ENCODE measurements at regions not wholly inside any gene's neighbourhood (a gene's known extent, or its start where the extent isn't known, plus 50 kb on each side); places are given as distances from the start of the nearest gene placed in this dataset.

DNA sequence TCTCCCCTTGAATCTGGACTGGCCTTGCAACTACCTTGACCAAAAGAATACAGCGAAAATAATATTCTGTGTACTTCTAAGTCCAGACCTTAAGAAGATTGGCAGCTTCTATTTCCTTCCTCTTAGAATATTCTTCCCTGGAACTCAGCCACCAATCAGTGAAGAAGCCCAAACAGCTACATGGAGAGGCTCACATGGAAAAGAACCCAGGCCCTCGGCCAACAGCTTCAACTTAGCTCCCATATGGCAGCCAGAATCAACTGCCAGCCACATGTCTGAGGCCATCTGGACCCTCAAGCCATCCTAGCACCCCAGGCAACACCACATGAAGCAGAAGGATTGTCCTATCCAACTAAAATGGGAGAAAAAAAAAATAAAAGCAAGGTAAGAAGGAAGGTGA is 178.8 kb downstream of the IBTK start:
- no peaks in the 10 kb centered on the region for H3K27me3 ChIP-seq (ENCODE audit: insufficient read depth, low read length)
- H3K27ac ChIP-seq (ENCODE audit: low read length): no peak overlapping the region
- H3K9ac ChIP-seq (ENCODE audit: low read depth, low read length): no peak overlapping the region
- no peaks in the 10 kb centered on the region for H3K4me1 ChIP-seq (ENCODE audit: insufficient read depth, low read length)
- H3K36me3 ChIP-seq (ENCODE audit: insufficient read depth, low read depth, low read length): no peaks in the 10 kb centered on the region
- H3K9me3 ChIP-seq (ENCODE audit: insufficient read depth, low read depth, low read length): no peaks in the 10 kb centered on the region
- H3K4me3 ChIP-seq (ENCODE audit: low read length): no peak overlapping the region

DNA sequence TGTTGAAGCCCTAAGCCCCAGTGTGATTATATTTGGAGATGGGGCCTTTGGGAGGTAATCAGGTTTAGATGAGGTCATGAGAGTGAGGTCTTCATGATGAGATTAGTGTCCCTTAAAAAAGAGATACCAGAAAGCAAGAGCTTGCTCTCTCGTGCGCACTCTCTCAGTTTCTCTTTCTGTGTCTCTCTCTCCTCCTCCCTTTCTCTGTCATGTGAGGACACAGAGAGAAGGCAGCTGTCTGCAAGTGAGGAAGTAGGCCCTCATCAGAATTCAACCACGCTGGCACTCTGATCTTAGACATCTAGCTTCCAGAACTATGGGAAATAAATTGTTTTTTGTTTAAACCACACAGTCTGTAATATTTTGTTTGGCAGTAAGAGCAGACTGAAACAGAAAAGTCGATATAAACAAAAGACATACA is 180.5 kb downstream of the IBTK start:
- Histone ChIP-seq H3K4me1 (ENCODE audit: insufficient read depth, low read length) (no peaks in the 10 kb centered on the region), H3K9me3 (ENCODE audit: insufficient read depth, low read depth, low read length) (no peaks in the 10 kb centered on the region), H3K27ac (ENCODE audit: low read length) (no peak overlapping the region), H3K4me3 (ENCODE audit: low read length) (no peak overlapping the region), H3K36me3 (ENCODE audit: insufficient read depth, low read depth, low read length) (no peaks in the 10 kb centered on the region), H3K27me3 (ENCODE audit: insufficient read depth, low read length) (no peaks in the 10 kb centered on the region), H3K9ac (ENCODE audit: low read depth, low read length) (no peak overlapping the region)

DNA sequence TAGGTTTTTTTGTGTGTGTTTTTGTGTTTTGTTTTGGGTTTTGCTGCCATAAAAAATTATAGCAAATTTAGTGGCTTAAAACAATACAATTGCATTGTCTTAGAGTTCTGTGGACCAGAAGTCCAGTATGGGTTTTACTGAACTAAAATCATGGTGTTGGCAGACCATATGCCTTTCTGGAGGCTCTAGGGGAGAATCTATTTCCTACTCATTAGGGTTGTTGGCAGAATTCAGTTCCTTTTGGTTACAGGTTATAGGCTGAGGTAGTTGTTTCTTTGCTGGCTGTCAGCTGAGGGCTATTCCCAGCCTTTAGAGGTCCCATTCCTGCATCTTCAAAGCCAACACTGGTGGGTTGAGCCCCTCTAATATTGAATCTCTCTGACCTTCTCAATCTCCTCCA is 181.3 kb downstream of the IBTK start:
- Histone ChIP-seq H3K9me3 (ENCODE audit: insufficient read depth, low read depth, low read length) (no peaks in the 10 kb centered on the region), H3K27ac (ENCODE audit: low read length) (no peak overlapping the region), H3K4me1 (ENCODE audit: insufficient read depth, low read length) (no peaks in the 10 kb centered on the region), H3K36me3 (ENCODE audit: insufficient read depth, low read depth, low read length) (no peaks in the 10 kb centered on the region), H3K9ac (ENCODE audit: low read depth, low read length) (no peak overlapping the region), H3K27me3 (ENCODE audit: insufficient read depth, low read length) (no peaks in the 10 kb centered on the region), H3K4me3 (ENCODE audit: low read length) (no peak overlapping the region)

DNA sequence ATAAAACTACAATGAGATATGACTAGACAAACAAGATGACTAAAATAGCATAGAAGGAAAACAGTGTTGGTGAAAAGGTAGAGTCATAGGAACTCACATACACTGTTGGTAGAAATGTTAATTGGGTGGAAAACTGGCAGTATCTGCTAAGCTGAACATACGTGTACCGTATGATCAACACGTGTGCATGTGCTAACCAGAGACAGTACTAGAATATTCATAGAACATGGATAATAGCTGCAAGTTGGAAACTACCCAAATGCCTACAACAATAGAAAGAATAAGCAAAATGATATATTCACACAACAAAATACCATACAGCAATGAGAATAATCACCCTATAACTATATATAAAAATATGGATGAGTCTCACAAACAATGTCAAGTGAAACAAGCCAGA is 184.0 kb downstream of the IBTK start:
- no peak overlapping the region for H3K9ac ChIP-seq (ENCODE audit: low read depth, low read length)

DNA sequence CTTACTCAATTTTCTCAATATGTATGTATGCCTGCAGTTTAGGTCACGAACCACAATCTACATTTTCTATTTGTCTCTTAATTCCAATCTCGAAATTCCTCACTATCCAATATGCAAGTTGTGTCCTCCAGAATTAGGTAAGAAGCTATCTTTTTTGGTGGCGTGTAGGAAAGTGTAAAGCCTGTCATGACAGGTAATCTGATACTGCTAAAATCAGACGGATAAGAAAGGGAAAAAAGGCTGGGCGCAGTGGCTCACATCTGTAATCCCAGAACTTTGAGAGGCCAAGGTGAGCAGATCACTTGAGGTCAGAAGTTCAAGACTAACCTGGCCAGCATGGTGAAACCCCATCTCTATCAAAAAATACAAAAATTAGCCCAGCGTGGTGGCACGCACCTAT is 185.3 kb downstream of the IBTK start:
- Histone ChIP-seq H3K27ac (ENCODE audit: low read length) (no peak overlapping the region), H3K4me3 (ENCODE audit: low read length) (no peak overlapping the region), H3K4me1 (ENCODE audit: insufficient read depth, low read length) (no peaks in the 10 kb centered on the region), H3K36me3 (ENCODE audit: insufficient read depth, low read depth, low read length) (no peaks in the 10 kb centered on the region), H3K9ac (ENCODE audit: low read depth, low read length) (no peak overlapping the region), H3K9me3 (ENCODE audit: insufficient read depth, low read depth, low read length) (no peaks in the 10 kb centered on the region), H3K27me3 (ENCODE audit: insufficient read depth, low read length) (no peaks in the 10 kb centered on the region)

More for the DNA sequence above, 184.0 kb downstream of the IBTK start:
- H3K27me3 ChIP-seq (ENCODE audit: insufficient read depth, low read length): no peaks in the 10 kb centered on the region
- H3K4me1 ChIP-seq (ENCODE audit: insufficient read depth, low read length): no peaks in the 10 kb centered on the region
- no peak overlapping the region for H3K27ac ChIP-seq (ENCODE audit: low read length)
- H3K9me3 ChIP-seq (ENCODE audit: insufficient read depth, low read depth, low read length): no peaks in the 10 kb centered on the region
- H3K36me3 ChIP-seq (ENCODE audit: insufficient read depth, low read depth, low read length): no peaks in the 10 kb centered on the region
- no peak overlapping the region for H3K4me3 ChIP-seq (ENCODE audit: low read length)

DNA sequence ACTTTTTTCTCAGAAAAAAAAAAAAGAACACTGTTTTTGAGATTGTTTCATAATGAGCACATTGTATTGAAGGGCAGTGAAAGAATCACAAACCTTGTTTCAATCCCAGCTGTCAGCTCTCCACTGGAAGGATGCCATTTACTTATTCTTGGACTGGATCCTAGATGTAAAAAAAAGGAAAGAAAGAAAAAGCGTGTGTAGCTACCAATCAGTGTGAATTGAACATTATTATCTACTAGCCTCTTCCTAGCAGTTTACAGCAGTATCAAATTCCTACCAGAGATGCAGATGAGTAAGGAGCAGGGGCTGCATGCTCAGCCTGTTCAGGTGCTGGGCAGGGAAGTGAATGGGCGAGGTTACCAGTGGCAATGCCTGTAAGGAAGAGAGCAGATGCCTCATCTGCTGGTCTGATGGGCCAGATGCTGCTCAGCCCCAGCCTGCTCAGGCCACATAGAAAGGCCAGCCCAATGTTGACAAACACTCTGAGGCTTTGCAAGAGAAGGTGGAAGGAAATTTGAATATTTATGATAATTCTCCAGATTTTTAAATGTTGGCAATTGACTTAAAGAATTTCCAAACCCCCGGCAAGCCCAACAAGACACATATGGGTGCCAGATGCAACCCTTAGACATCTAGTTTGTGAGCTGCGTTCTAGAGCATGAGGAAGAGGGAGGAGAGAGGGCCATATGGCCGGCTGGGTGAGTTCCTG is 189.5 kb downstream of the IBTK start:
- Histone ChIP-seq H3K36me3 (ENCODE audit: insufficient read depth, low read depth, low read length) (no peaks in the 10 kb centered on the region), H3K9me3 (ENCODE audit: insufficient read depth, low read depth, low read length) (no peaks in the 10 kb centered on the region), H3K9ac (ENCODE audit: low read depth, low read length) (no peak overlapping the region), H3K4me3 (ENCODE audit: low read length) (no peak overlapping the region), H3K27me3 (ENCODE audit: insufficient read depth, low read length) (no peaks in the 10 kb centered on the region), H3K27ac (ENCODE audit: low read length) (no peak overlapping the region), H3K4me1 (ENCODE audit: insufficient read depth, low read length) (no peaks in the 10 kb centered on the region)

DNA sequence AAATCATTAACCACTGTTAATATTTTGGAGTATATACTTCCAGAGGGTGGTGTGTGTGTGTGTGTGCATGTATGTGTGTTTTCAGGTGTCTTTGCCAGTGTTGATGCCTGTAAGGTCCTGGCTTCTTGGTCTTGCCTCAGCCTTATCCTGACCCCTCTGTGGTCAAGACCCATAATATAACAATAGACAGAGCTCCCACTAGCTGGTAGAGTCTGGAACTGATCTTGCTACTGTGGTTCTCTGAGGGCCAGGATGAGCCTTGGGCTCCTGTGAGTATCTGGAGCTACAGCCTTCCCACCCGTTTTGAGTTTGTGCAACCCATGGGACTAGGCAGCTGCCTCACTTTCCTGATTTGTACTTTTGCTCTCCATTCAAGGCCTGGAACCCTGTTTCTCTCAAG is 191.0 kb downstream of the IBTK start:
- H3K4me3 ChIP-seq (ENCODE audit: low read length): no peak overlapping the region
- no peaks in the 10 kb centered on the region for H3K27me3 ChIP-seq (ENCODE audit: insufficient read depth, low read length)
- no peaks in the 10 kb centered on the region for H3K4me1 ChIP-seq (ENCODE audit: insufficient read depth, low read length)
- H3K36me3 ChIP-seq (ENCODE audit: insufficient read depth, low read depth, low read length): no peaks in the 10 kb centered on the region
- no peaks in the 10 kb centered on the region for H3K9me3 ChIP-seq (ENCODE audit: insufficient read depth, low read depth, low read length)
- no peak overlapping the region for H3K9ac ChIP-seq (ENCODE audit: low read depth, low read length)
- no peak overlapping the region for H3K27ac ChIP-seq (ENCODE audit: low read length)

DNA sequence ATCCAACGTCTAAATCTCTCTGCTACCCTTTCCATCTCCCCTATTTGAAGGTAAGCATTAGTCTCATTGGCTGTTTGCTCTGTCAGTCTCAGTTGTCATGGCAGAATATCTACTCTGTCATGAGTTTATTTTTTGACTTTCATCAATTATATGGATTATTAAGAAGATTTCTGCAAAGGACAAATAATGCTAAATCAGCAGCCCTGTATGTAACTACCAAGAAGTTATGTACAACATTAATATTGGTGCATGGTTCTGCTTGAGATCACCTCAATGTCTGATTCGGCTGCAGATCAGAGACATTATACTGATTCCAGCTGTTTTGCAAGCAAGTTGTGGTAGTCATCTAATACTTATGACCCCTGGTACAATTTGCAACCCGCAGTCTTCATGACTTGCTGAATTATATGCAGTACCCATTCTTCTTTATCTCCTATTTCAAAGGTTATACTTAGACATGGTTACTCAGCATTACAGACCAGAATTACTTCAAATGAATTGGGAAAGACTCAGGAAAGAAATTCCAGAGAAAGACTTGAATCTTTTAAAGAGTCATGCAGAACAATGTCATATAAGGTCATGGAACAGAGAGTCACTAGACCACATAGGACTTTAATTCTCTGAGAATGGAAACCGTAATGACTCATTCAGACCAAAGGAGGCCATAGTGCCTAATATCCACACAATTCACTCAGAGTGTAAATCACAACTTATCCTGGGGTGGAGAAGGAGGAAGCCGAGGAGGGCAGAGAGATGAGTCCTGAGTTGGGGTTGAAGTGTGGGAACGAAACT is 201.4 kb downstream of the IBTK start:
- Histone ChIP-seq H3K27me3 (ENCODE audit: insufficient read depth, low read length) (no peaks in the 10 kb centered on the region), H3K9ac (ENCODE audit: low read depth, low read length) (no peak overlapping the region), H3K27ac (ENCODE audit: low read length) (no peak overlapping the region), H3K9me3 (ENCODE audit: insufficient read depth, low read depth, low read length) (no peaks in the 10 kb centered on the region), H3K36me3 (ENCODE audit: insufficient read depth, low read depth, low read length) (no peaks in the 10 kb centered on the region), H3K4me1 (ENCODE audit: insufficient read depth, low read length) (no peaks in the 10 kb centered on the region), H3K4me3 (ENCODE audit: low read length) (no peak overlapping the region)

DNA sequence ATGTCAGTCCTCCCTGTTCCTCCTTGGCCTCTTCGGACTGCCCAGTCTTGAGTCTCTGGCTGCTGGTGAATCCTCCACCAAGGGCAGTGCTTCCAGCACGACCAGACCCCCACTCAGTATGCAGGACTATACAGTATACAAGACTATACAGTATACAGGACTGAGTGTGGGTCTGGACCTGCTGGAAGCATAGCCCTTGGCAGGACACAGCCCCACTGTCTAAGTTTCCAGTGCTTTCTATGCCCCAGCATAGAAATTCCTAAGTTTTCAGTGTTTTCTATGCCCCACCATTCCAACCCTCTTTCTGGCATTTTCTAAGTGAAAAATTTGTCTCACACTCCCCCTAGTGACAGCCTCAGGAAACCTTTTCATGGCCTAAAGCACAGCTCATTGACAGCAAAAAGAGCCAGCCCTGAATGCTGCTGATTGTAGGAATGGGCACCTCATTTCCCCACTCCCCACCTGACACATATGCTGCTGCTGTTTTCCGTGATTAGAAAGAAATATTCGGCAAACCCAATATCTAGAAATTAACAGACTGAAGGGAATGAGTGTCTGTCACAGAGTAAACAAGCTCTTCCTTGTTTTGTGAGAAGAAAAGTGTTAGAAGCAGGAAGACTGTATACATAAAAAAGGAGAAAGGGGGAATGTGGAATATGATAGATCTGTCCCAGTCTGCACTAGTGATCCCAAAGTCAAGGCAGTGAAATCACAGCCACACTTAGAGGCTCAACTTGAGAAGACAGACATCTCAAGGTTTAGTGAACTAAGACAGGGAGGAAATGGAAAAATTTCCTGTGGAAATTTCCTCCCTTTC is 206.9 kb downstream of the IBTK start:
- no peaks in the 10 kb centered on the region for H3K9me3 ChIP-seq (ENCODE audit: insufficient read depth, low read depth, low read length)
- no peak overlapping the region for H3K4me3 ChIP-seq (ENCODE audit: low read length)
- no peak overlapping the region for H3K9ac ChIP-seq (ENCODE audit: low read depth, low read length)
- no peaks in the 10 kb centered on the region for H3K27me3 ChIP-seq (ENCODE audit: insufficient read depth, low read length)
- no peaks in the 10 kb centered on the region for H3K36me3 ChIP-seq (ENCODE audit: insufficient read depth, low read depth, low read length)
- no peak overlapping the region for H3K27ac ChIP-seq (ENCODE audit: low read length)
- H3K4me1 ChIP-seq (ENCODE audit: insufficient read depth, low read length): no peaks in the 10 kb centered on the region

DNA sequence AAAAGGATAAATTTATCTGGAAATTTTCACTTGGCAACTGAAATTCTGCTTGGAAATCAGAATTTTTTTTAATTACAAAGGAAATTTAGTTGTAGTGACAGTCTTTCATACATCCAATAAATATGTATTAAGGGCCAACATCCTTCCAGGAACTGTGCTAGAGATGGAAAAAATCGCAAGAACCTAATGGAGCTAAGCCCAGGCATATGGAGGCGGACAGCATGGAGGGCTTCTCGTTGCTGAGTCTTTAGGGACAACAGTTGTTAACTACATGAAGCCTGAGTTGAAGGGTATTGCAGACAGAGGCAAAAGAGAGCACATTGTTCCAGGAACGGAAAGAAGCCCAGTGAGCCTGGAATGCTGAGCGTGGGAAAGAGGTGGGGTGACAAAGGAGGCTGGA is 208.9 kb downstream of the IBTK start:
- no peak overlapping the region for H3K9ac ChIP-seq (ENCODE audit: low read depth, low read length)

DNA sequence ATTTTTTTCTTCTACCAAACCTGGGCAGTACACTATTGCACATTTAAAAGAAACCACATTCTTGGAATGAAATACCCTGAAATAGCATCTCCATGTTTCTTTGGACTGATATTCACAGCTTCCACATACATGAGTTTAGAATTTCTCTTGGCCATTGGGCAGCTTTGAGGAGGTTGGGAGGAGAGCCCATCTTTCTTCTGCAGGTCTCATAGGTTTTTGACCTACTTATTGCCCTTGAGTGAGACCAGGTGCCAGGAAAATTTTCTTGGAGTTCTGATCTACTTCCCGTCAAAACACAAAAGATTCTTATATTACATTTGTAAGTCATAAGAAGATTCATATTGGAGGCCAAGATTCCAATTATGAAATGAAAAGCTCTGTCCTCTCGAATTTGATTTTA is 212.0 kb downstream of the IBTK start:
- no peak overlapping the region for H3K27ac ChIP-seq (ENCODE audit: low read length)
- H3K4me3 ChIP-seq (ENCODE audit: low read length): no peak overlapping the region
- no peaks in the 10 kb centered on the region for H3K9me3 ChIP-seq (ENCODE audit: insufficient read depth, low read depth, low read length)
- no peaks in the 10 kb centered on the region for H3K4me1 ChIP-seq (ENCODE audit: insufficient read depth, low read length)
- H3K36me3 ChIP-seq (ENCODE audit: insufficient read depth, low read depth, low read length): no peaks in the 10 kb centered on the region
- no peaks in the 10 kb centered on the region for H3K27me3 ChIP-seq (ENCODE audit: insufficient read depth, low read length)
- H3K9ac ChIP-seq (ENCODE audit: low read depth, low read length): no peak overlapping the region

More for the DNA sequence above, 208.9 kb downstream of the IBTK start:
- no peaks in the 10 kb centered on the region for H3K9me3 ChIP-seq (ENCODE audit: insufficient read depth, low read depth, low read length)
- no peak overlapping the region for H3K4me3 ChIP-seq (ENCODE audit: low read length)
- no peak overlapping the region for H3K27ac ChIP-seq (ENCODE audit: low read length)
- no peaks in the 10 kb centered on the region for H3K36me3 ChIP-seq (ENCODE audit: insufficient read depth, low read depth, low read length)
- H3K27me3 ChIP-seq (ENCODE audit: insufficient read depth, low read length): no peaks in the 10 kb centered on the region
- no peaks in the 10 kb centered on the region for H3K4me1 ChIP-seq (ENCODE audit: insufficient read depth, low read length)
